Kidney epithelial cell (primary cell): ENCODE measurements at regions not wholly inside any gene's neighbourhood (a gene's known extent, or its start where the extent isn't known, plus 50 kb on each side); places are given as distances from the start of the nearest gene placed in this dataset.

ENCODE experiments used
- DNase-seq: peaks from one replicate; pipeline ENCODE4 v3.0.0-alpha.2; 2010; ENCODE audit warnings: low read depth
- H3K27me3 ChIP-seq: 2 replicates; pipeline ENCODE4 v1.6.0; 2011; ENCODE audit warnings: low read length; ENCODE audit not compliant: control insufficient read depth, insufficient read depth
- H3K36me3 ChIP-seq: 2 replicates; pipeline ENCODE4 v1.5.1; 2011; ENCODE audit warnings: low read length; ENCODE audit not compliant: control insufficient read depth, insufficient read depth
- H3K4me3 ChIP-seq: 2 replicates; pipeline ENCODE4 v1.5.1; 2011; ENCODE audit warnings: low read depth, mild to moderate bottlenecking, control low read depth, low read length
- TF ChIP-seq, protein P1 (sequence below): IDR thresholded peaks from 2 replicates; pipeline ENCODE4 v1.5.1; 2011; ENCODE audit warnings: mild to moderate bottlenecking, moderate library complexity, low read length, control low read depth, inconsistent platforms; ENCODE audit not compliant: insufficient read depth, poor library complexity, severe bottlenecking

DNA sequence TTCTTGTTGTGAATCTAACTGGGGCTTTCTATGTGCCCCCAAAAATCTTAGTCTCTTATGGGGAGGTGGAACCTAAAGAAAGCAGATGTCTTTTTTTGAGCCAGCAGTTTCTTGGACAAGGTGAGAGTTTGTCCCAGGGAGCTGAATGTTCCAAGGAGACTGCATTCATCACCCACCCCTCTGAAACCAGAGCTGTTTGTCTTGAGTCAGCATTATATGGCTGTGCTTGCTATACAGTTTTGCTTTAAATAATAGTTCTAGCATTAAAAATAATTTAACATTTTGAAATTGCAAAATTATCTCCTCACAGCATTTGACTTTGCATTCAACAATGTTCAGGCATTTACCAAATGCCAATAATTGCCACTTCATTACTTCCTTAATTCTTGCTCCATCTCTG is 813.3 kb downstream of the BCL11B start:
- Histone ChIP-seq H3K36me3 (no peaks in the 10 kb centered on the region), H3K4me3 (no peak overlapping the region), H3K27me3 (no peaks in the 10 kb centered on the region)
- DNase-seq = no peak
- TF ChIP-seq, protein P1, sequence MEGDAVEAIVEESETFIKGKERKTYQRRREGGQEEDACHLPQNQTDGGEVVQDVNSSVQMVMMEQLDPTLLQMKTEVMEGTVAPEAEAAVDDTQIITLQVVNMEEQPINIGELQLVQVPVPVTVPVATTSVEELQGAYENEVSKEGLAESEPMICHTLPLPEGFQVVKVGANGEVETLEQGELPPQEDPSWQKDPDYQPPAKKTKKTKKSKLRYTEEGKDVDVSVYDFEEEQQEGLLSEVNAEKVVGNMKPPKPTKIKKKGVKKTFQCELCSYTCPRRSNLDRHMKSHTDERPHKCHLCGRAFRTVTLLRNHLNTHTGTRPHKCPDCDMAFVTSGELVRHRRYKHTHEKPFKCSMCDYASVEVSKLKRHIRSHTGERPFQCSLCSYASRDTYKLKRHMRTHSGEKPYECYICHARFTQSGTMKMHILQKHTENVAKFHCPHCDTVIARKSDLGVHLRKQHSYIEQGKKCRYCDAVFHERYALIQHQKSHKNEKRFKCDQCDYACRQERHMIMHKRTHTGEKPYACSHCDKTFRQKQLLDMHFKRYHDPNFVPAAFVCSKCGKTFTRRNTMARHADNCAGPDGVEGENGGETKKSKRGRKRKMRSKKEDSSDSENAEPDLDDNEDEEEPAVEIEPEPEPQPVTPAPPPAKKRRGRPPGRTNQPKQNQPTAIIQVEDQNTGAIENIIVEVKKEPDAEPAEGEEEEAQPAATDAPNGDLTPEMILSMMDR = no peak

- Histone ChIP-seq H3K27me3 (no peaks in the 10 kb centered on the region), H3K4me3 (no peak overlapping the region), H3K36me3 (no peaks in the 10 kb centered on the region)
- DNase-seq = no peak
- TF ChIP-seq, protein P1 = no peak
Measured at GRCh38 chr14:98462908-98463307, 809.1 kb downstream of the BCL11B start.

DNA sequence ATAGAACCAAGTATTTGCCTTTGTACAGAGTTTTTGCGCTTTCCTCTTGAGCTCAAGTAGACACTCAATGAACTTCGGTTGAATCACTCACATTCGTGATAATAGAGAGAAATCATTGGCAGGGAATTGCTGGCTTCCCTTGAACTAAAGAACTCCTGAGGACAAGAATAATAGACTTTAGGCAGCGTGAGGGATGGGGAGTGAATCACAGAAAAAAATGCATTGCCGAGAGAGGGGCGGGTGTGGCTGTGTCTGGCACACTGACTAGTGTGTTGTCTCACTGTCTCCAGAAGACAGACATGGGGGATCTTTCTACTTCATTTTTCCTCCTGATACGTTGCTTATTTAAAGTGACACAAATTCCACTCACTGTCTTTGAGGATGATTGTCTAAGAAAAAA is 805.2 kb downstream of the BCL11B start:
- Histone ChIP-seq H3K36me3 (no peaks in the 10 kb centered on the region), H3K4me3 (no peak overlapping the region), H3K27me3 (no peaks in the 10 kb centered on the region)
- TF ChIP-seq, protein P1 = no peak
- DNase-seq = no peak

DNA sequence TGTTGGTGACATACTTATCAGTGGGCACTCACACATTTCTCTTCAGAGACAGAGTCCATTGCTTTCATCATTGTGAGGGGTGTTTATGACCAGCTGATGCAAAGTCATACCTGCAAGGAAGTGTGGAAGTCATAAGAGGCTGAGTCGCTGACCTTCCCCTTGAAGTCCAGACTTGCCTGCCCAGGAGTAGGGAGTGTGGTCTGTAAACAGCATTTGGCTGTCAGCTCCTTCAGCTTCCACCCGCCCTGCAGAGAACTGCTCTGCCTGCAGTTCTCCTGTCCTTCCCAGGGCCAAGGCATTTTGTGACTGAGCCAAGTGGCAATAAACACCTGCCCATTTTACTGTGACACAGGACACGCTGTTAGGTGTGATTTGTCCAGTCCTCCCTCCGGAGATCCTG is 801.3 kb downstream of the BCL11B start:
- no peaks in the 10 kb centered on the region for H3K27me3 ChIP-seq
- no peak overlapping the region for H3K4me3 ChIP-seq
- H3K36me3 ChIP-seq = no peaks in the 10 kb centered on the region
- TF ChIP-seq, protein P1 = no peak
- DNase-seq = no peak

- TF ChIP-seq, protein P1 = no peak
- DNase-seq = no peak
- H3K36me3 ChIP-seq = no peaks in the 10 kb centered on the region
- H3K27me3 ChIP-seq = no peaks in the 10 kb centered on the region
- H3K4me3 ChIP-seq = no peak overlapping the region
Measured at GRCh38 chr14:98474900-98475299, 797.1 kb downstream of the BCL11B start.

DNA sequence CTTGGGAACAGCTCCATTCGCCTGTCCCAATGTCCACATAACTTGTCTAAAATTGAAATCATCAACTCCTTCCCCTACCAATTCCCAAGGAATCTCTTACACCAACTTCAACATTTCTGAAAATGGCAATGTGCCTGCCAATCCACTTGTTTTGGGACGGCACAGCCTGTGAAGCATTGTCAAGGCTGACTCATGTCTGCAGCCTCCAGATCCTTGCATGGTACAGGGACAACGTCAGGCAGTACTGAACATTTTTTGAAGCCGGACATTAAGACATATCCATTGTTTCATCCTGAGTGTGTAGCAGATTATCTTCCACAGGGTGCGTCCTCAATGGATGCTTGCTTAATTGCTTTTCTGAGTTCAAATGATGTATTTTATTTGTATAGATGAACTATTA is 794.1 kb downstream of the BCL11B start:
- DNase-seq = no peak
- TF ChIP-seq, protein P1 = no peak
- no peaks in the 10 kb centered on the region for H3K27me3 ChIP-seq

More for the DNA sequence above, 794.1 kb downstream of the BCL11B start:
- H3K36me3 ChIP-seq = no peaks in the 10 kb centered on the region
- H3K4me3 ChIP-seq = no peak overlapping the region
